ENCODE measurements at regions not wholly inside any gene's neighbourhood (a gene's known extent, or its start where the extent isn't known, plus 50 kb on each side); places are given as distances from the start of the nearest gene placed in this dataset.

GRCh38 chr16:20147091-20147490 lies 73.4 kb upstream of the GPR139 start:
- Mint-ChIP-seq H3K36me3 (ENCODE audit: low read depth) (no peaks in the 10 kb centered on the region), H3K27ac (no peak overlapping the region), H3K27me3 (ENCODE audit: low read depth) (peaks cover 2% of the 10 kb centered on the region), H3K9me3 (no peaks in the 10 kb centered on the region), H3K4me1 (ENCODE audit: low read depth) (no peaks in the 10 kb centered on the region), H3K4me3 (no peak overlapping the region)
- intact Hi-C loops (cut with micrococcal nuclease) = no loop called here
- no peak for DNase-seq
- CTCF ChIA-PET = no interaction called here

GRCh38 chr16:20141956-20142355 lies 68.3 kb upstream of the GPR139 start:
- no peaks in the 10 kb centered on the region for H3K27me3 Mint-ChIP-seq (ENCODE audit: low read depth)
- no peaks in the 10 kb centered on the region for H3K36me3 Mint-ChIP-seq (ENCODE audit: low read depth)
- CTCF ChIA-PET = no interaction called here
- no peak overlapping the region for H3K27ac Mint-ChIP-seq
- H3K9me3 Mint-ChIP-seq = no peaks in the 10 kb centered on the region
- no peak for DNase-seq
- H3K4me3 Mint-ChIP-seq = no peak overlapping the region
- H3K4me1 Mint-ChIP-seq (ENCODE audit: low read depth) = no peaks in the 10 kb centered on the region
- intact Hi-C loops (cut with micrococcal nuclease) = no loop called here

GRCh38 chr16:20137909-20138308 lies 64.2 kb upstream of the GPR139 start:
- CTCF ChIA-PET = no interaction called here
- Mint-ChIP-seq H3K27ac (no peak overlapping the region), H3K27me3 (ENCODE audit: low read depth) (no peaks in the 10 kb centered on the region), H3K9me3 (no peaks in the 10 kb centered on the region), H3K4me3 (no peak overlapping the region), H3K36me3 (ENCODE audit: low read depth) (no peaks in the 10 kb centered on the region), H3K4me1 (ENCODE audit: low read depth) (no peaks in the 10 kb centered on the region)
- no peak for DNase-seq
- intact Hi-C loops (cut with micrococcal nuclease) = no loop called here

- no peaks in the 10 kb centered on the region for H3K36me3 Mint-ChIP-seq (ENCODE audit: low read depth)
- no peak overlapping the region for H3K27ac Mint-ChIP-seq
- no peak for DNase-seq
- no peaks in the 10 kb centered on the region for H3K9me3 Mint-ChIP-seq
- no peak overlapping the region for H3K4me3 Mint-ChIP-seq
- no peaks in the 10 kb centered on the region for H3K27me3 Mint-ChIP-seq (ENCODE audit: low read depth)
- CTCF ChIA-PET = no interaction called here
- intact Hi-C loops (cut with micrococcal nuclease) = no loop called here
- no peaks in the 10 kb centered on the region for H3K4me1 Mint-ChIP-seq (ENCODE audit: low read depth)
These were observed 63.5 kb upstream of the GPR139 start for GRCh38 chr16:20137194-20137593.

GRCh38 chr16:20136446-20136968 lies 62.8 kb upstream of the GPR139 start:
- Mint-ChIP-seq H3K27ac (no peak overlapping the region), H3K4me1 (ENCODE audit: low read depth) (no peaks in the 10 kb centered on the region), H3K9me3 (peaks cover 4% of the 10 kb centered on the region), H3K4me3 (no peak overlapping the region), H3K27me3 (ENCODE audit: low read depth) (no peaks in the 10 kb centered on the region), H3K36me3 (ENCODE audit: low read depth) (no peaks in the 10 kb centered on the region)
- intact Hi-C loops (cut with micrococcal nuclease) = no loop called here
- no peak for DNase-seq
- CTCF ChIA-PET = no interaction called here

- H3K36me3 Mint-ChIP-seq (ENCODE audit: low read depth) = no peaks in the 10 kb centered on the region
- no peak overlapping the region for H3K27ac Mint-ChIP-seq
- intact Hi-C loops (cut with micrococcal nuclease) = no loop called here
- no peaks in the 10 kb centered on the region for H3K4me1 Mint-ChIP-seq (ENCODE audit: low read depth)
- DNase-seq = no peak
- no peaks in the 10 kb centered on the region for H3K27me3 Mint-ChIP-seq (ENCODE audit: low read depth)
- H3K4me3 Mint-ChIP-seq = no peak overlapping the region
- H3K9me3 Mint-ChIP-seq = peaks cover 19% of the 10 kb centered on the region
- CTCF ChIA-PET = no interaction called here
These were observed 55.7 kb upstream of the GPR139 start for GRCh38 chr16:20129375-20129774.

Data from activated naive CD4-positive, alpha-beta T cell treated with anti-CD3 and anti-CD28 coated beads for 36 hours (primary cell).